ENCODE measurements at regions not wholly inside any gene's neighbourhood (a gene's known extent, or its start where the extent isn't known, plus 50 kb on each side); places are given as distances from the start of the nearest gene placed in this dataset.

DNA sequence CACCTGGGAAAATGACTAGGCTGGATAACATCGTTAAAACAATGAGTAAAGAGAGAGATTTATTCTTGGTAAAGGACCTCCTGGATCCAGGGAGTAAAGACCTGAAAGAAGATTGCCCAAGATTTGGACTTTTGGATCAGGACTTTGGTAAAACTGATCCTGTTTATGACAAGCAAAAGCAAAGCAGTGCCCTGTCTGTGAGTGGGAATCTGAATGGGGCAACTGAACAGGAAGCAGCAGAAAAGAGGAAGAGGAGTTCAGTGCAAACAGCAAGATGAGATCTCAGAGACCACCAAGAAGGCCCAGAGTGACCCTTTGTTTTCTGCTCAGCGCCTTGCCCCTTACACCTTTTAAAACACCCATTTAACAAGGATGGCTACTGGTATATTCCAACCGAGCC, 122.0 kb downstream of the VPREB1 start:
- Histone ChIP-seq H3K79me2 (ENCODE audit: control insufficient read depth, insufficient read depth, low read length) (no peaks in the 10 kb centered on the region), H4K20me1 (replicated peaks; ENCODE audit: control insufficient read depth, insufficient read depth, low read length) (peaks cover 10% of the 10 kb centered on the region), H3K9me3 (replicated peaks; ENCODE audit: control insufficient read depth, insufficient read depth, low read depth, low read length) (no peaks in the 10 kb centered on the region), H3K4me2 (ENCODE audit: insufficient read depth, low read length) (no peak overlapping the region), H3K4me3 (no peak overlapping the region), H3K36me3 (ENCODE audit: control insufficient read depth, insufficient read depth, low read length) (no peaks in the 10 kb centered on the region), H3K27me3 (ENCODE audit: control insufficient read depth in 2 of 2, insufficient read depth in 2 of 2, low read length in 2 of 2) (peaks cover 2 to 21% of the 10 kb centered on the region in 2 experiments; a peak in 3 of 5 replicates), H3K27ac (ENCODE audit: extremely low read depth, low read depth, low read length) (no peak overlapping the region), H3K4me1 (replicated peaks in 1 of 2; ENCODE audit: control insufficient read depth in 2 of 2, insufficient read depth in 2 of 2, low read length in 2 of 2) (no peaks in the 10 kb centered on the region), H3K9ac (ENCODE audit: insufficient read depth in 1 of 2, low read depth in 2 of 2, low read length in 2 of 2) (no peak overlapping the region), H3K9me1 (ENCODE audit: control insufficient read depth, insufficient read depth, low read length) (no peaks in the 10 kb centered on the region), H2AFZ (ENCODE audit: low read depth, low read length) (no peak overlapping the region)
- in situ Hi-C loops (cut with MboI): no loop called here
- 2% methylated on average over 3 of the region's 3 CpGs for WGBS (ENCODE audit: insufficient coverage, low coverage, missing lambda C conversion rate)
- ATAC-seq (no peak), FAIRE-seq (no peak), DNase-seq (ENCODE audit: extremely low read depth in 1 of 4, low spot score in 3 of 4) (no peak)
- POLR2A ChIA-PET: interaction anchor here (0.5 to 1.2 kb wide), 4 partner anchors 12 to 557 kb away, joined by 3 read pairs; no protein-coding TSS in a partner anchor
- CTCF ChIA-PET (ENCODE audit: low intra/inter-chr PET ratio): no interaction called here
- no TSS peak for BruUV-seq (replicated peaks)
- intact Hi-C loops (cut with micrococcal nuclease): no loop called here
- no peak for TF ChIP-seq SMAD3 (CRISPR knock-in tag; conservative IDR thresholded peaks at IDR 0.05)
- TF ChIP-seq TSC22D4 (tag; IDR thresholded peaks at IDR 0.05): no peak
- no peak for TF ChIP-seq MCM7 (IDR thresholded peaks at IDR 0.05)
- TF ChIP-seq, protein P1, sequence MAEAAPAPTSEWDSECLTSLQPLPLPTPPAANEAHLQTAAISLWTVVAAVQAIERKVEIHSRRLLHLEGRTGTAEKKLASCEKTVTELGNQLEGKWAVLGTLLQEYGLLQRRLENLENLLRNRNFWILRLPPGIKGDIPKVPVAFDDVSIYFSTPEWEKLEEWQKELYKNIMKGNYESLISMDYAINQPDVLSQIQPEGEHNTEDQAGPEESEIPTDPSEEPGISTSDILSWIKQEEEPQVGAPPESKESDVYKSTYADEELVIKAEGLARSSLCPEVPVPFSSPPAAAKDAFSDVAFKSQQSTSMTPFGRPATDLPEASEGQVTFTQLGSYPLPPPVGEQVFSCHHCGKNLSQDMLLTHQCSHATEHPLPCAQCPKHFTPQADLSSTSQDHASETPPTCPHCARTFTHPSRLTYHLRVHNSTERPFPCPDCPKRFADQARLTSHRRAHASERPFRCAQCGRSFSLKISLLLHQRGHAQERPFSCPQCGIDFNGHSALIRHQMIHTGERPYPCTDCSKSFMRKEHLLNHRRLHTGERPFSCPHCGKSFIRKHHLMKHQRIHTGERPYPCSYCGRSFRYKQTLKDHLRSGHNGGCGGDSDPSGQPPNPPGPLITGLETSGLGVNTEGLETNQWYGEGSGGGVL (CRISPR knock-in tag; IDR thresholded peaks at IDR 0.05): no peak
- no peak for TF ChIP-seq EHMT2 (IDR thresholded peaks at IDR 0.05)
- TF ChIP-seq MTA3 (IDR thresholded peaks at IDR 0.05; ENCODE audit: borderline replicate concordance): no peak
- peak; percentile 15; the same call in 1 of the 2 replicates for TF ChIP-seq MCM5 (IDR thresholded peaks at IDR 0.05; ENCODE audit: low read depth)
- TF ChIP-seq, protein P2, sequence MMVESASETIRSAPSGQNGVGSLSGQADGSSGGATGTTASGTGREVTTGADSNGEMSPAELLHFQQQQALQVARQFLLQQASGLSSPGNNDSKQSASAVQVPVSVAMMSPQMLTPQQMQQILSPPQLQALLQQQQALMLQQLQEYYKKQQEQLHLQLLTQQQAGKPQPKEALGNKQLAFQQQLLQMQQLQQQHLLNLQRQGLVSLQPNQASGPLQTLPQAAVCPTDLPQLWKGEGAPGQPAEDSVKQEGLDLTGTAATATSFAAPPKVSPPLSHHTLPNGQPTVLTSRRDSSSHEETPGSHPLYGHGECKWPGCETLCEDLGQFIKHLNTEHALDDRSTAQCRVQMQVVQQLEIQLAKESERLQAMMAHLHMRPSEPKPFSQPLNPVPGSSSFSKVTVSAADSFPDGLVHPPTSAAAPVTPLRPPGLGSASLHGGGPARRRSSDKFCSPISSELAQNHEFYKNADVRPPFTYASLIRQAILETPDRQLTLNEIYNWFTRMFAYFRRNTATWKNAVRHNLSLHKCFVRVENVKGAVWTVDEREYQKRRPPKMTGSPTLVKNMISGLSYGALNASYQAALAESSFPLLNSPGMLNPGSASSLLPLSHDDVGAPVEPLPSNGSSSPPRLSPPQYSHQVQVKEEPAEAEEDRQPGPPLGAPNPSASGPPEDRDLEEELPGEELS (CRISPR knock-in tag; IDR thresholded peaks at IDR 0.05; ENCODE audit: borderline replicate concordance): no peak
- no peak for TF ChIP-seq RBM17 (IDR thresholded peaks at IDR 0.05; ENCODE audit: borderline replicate concordance, low read depth, low read length)
- TF ChIP-seq SIN3A (IDR thresholded peaks at IDR 0.05; ENCODE audit: borderline replicate concordance in 2 of 2, control insufficient read depth in 1 of 2, low read depth in 2 of 2, low read length in 2 of 2): 0 out of 4 replicates have a peak, but pooled peaks of 1 of the 2 experiments have one; percentile 28
- TF ChIP-seq PCBP1 (IDR thresholded peaks at IDR 0.05; ENCODE audit: low read depth, low read length, poor library complexity, severe bottlenecking): no peak
- TF ChIP-seq, protein P3, sequence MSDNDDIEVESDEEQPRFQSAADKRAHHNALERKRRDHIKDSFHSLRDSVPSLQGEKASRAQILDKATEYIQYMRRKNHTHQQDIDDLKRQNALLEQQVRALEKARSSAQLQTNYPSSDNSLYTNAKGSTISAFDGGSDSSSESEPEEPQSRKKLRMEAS (CRISPR knock-in tag; IDR thresholded peaks at IDR 0.05): no peak
- no peak for TF ChIP-seq BRD4 (IDR thresholded peaks at IDR 0.05)
- no peak for TF ChIP-seq SRSF3 (IDR thresholded peaks at IDR 0.05; ENCODE audit: insufficient read depth, low read length)
- TF ChIP-seq RBBP5 (IDR thresholded peaks at IDR 0.05; ENCODE audit: borderline replicate concordance, insufficient read depth, low read length, poor library complexity, severe bottlenecking): no peak
- TF ChIP-seq, protein P4, sequence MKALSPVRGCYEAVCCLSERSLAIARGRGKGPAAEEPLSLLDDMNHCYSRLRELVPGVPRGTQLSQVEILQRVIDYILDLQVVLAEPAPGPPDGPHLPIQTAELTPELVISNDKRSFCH (CRISPR knock-in tag; IDR thresholded peaks at IDR 0.05): peak; percentile 48
- TF ChIP-seq, protein P4 (tag; IDR thresholded peaks at IDR 0.05): no peak
